ENCODE measurements at regions not wholly inside any gene's neighbourhood (a gene's known extent, or its start where the extent isn't known, plus 50 kb on each side); places are given as distances from the start of the nearest gene placed in this dataset.

GRCh38 chr3:41037651-41038334 lies 161.5 kb upstream of the CTNNB1 start:
- no peak for TF ChIP-seq EZH2phosphoT487 (IDR thresholded peaks at IDR 0.05; ENCODE audit: insufficient read depth, low read depth)
- no peak for TF ChIP-seq EZH2 (IDR thresholded peaks at IDR 0.05; ENCODE audit: insufficient read depth, poor library complexity, severe bottlenecking)
